GDM1 (cell line): ENCODE measurements at regions not wholly inside any gene's neighbourhood (a gene's known extent, or its start where the extent isn't known, plus 50 kb on each side); places are given as distances from the start of the nearest gene placed in this dataset.

Experiments
- DNase-seq: peaks from one replicate; lab custom pipeline; 2025; lab: John Stamatoyannopoulos, UW

- no peak for DNase-seq
Observed at GRCh38 chr3:87413814-87414213, 137.4 kb upstream of the POU1F1 start.

GRCh38 chr3:87410110-87410509, 133.7 kb upstream of the POU1F1 start:
- DNase-seq: no peak

GRCh38 chr3:87398168-87398801, 121.9 kb upstream of the POU1F1 start:
- DNase-seq: no peak

GRCh38 chr3:87397211-87397610, 120.8 kb upstream of the POU1F1 start:
- no peak for DNase-seq

- no peak for DNase-seq
Observed at GRCh38 chr3:87390821-87391220, 114.4 kb upstream of the POU1F1 start.

- no peak for DNase-seq
Observed at GRCh38 chr3:87390353-87390752, 114.0 kb upstream of the POU1F1 start.

- DNase-seq: no peak
Observed at GRCh38 chr3:87375231-87375682, 98.9 kb upstream of the POU1F1 start.

GRCh38 chr3:87370007-87370406, 93.6 kb upstream of the POU1F1 start:
- no peak for DNase-seq

- DNase-seq: no peak
Observed at GRCh38 chr3:87367736-87368135, 91.4 kb upstream of the POU1F1 start.

GRCh38 chr3:87363721-87364120, 87.3 kb upstream of the POU1F1 start:
- DNase-seq: no peak

- DNase-seq: no peak
Observed at GRCh38 chr3:87361956-87362355, 85.6 kb upstream of the POU1F1 start.

- DNase-seq: no peak
Observed at GRCh38 chr3:87361271-87361670, 84.9 kb upstream of the POU1F1 start.

GRCh38 chr3:87359826-87360225, 83.4 kb upstream of the POU1F1 start:
- no peak for DNase-seq

- DNase-seq: no peak
Observed at GRCh38 chr3:87359025-87359424, 82.6 kb upstream of the POU1F1 start.

- DNase-seq: no peak
Observed at GRCh38 chr3:87358066-87358465, 81.7 kb upstream of the POU1F1 start.

GRCh38 chr3:87354398-87354797, 78.0 kb upstream of the POU1F1 start:
- DNase-seq: no peak

- no peak for DNase-seq
Observed at GRCh38 chr3:87351937-87352336, 75.6 kb upstream of the POU1F1 start.

GRCh38 chr3:87350367-87351199, 74.2 kb upstream of the POU1F1 start:
- peak; percentile 37 for DNase-seq

- DNase-seq: no peak
Observed at GRCh38 chr3:87349833-87350232, 73.4 kb upstream of the POU1F1 start.

GRCh38 chr3:87336761-87337160, 60.4 kb upstream of the POU1F1 start:
- DNase-seq: no peak

- no peak for DNase-seq
Observed at GRCh38 chr3:87335931-87336330, 59.5 kb upstream of the POU1F1 start.

- no peak for DNase-seq
Observed at GRCh38 chr3:87333393-87333892, 57.1 kb upstream of the POU1F1 start.

- DNase-seq: no peak
Observed at GRCh38 chr3:87332789-87333188, 56.4 kb upstream of the POU1F1 start.
